GM21360 (cell line): ENCODE measurements at regions not wholly inside any gene's neighbourhood (a gene's known extent, or its start where the extent isn't known, plus 50 kb on each side); places are given as distances from the start of the nearest gene placed in this dataset.

Source experiments
- ATAC-seq: cut with Tn5 transposase; IDR thresholded peaks from one replicate; pipeline ENCODE4 v1.9.1; 2021; ENCODE audit warnings: mild to moderate bottlenecking, moderate library complexity; ENCODE audit not compliant: unreplicated experiment

GRCh38 chr20:52652271-52652670 is 319.9 kb upstream of the TSHZ2 start:
- ATAC-seq = no peak

- ATAC-seq = no peak
Observed at GRCh38 chr20:52649727-52650126, 322.4 kb upstream of the TSHZ2 start.

GRCh38 chr20:52645822-52646221 is 326.3 kb upstream of the TSHZ2 start:
- ATAC-seq = no peak

GRCh38 chr20:52643034-52643433 is 329.1 kb upstream of the TSHZ2 start:
- no peak for ATAC-seq

GRCh38 chr20:52637201-52637600 is 335.0 kb upstream of the TSHZ2 start:
- ATAC-seq = no peak

GRCh38 chr20:52631469-52631868 is 340.7 kb upstream of the TSHZ2 start:
- no peak for ATAC-seq

- no peak for ATAC-seq
Observed at GRCh38 chr20:52630138-52630537, 342.0 kb upstream of the TSHZ2 start.

GRCh38 chr20:52624281-52624680 is 347.9 kb upstream of the TSHZ2 start:
- ATAC-seq = no peak

GRCh38 chr20:52622081-52622480 is 350.1 kb upstream of the TSHZ2 start:
- ATAC-seq = no peak

- no peak for ATAC-seq
Observed at GRCh38 chr20:52621401-52621800, 350.8 kb upstream of the TSHZ2 start.

- ATAC-seq = no peak
Observed at GRCh38 chr20:52619671-52620070, 352.5 kb upstream of the TSHZ2 start.

- ATAC-seq = no peak
Observed at GRCh38 chr20:52619101-52619500, 353.1 kb upstream of the TSHZ2 start.

GRCh38 chr20:52616629-52617028 is 355.5 kb upstream of the TSHZ2 start:
- no peak for ATAC-seq

- no peak for ATAC-seq
Observed at GRCh38 chr20:52614051-52614863, 357.9 kb upstream of the TSHZ2 start.

- no peak for ATAC-seq
Observed at GRCh38 chr20:52612046-52612632, 360.0 kb upstream of the TSHZ2 start.

- no peak for ATAC-seq
Observed at GRCh38 chr20:52610749-52611148, 361.4 kb upstream of the TSHZ2 start.

- no peak for ATAC-seq
Observed at GRCh38 chr20:52601295-52601971, 370.7 kb upstream of the TSHZ2 start.

GRCh38 chr20:52596256-52596655 is 375.9 kb upstream of the TSHZ2 start:
- no peak for ATAC-seq

- no peak for ATAC-seq
Observed at GRCh38 chr20:52595518-52595917, 376.6 kb upstream of the TSHZ2 start.

GRCh38 chr20:52593654-52594053 is 378.5 kb upstream of the TSHZ2 start:
- no peak for ATAC-seq

GRCh38 chr20:52592567-52592966 is 379.6 kb upstream of the TSHZ2 start:
- ATAC-seq = no peak

GRCh38 chr20:52590100-52590499 is 382.1 kb upstream of the TSHZ2 start:
- ATAC-seq = no peak
